ELF-1 (cell line): ENCODE measurements at regions not wholly inside any gene's neighbourhood (a gene's known extent, or its start where the extent isn't known, plus 50 kb on each side); places are given as distances from the start of the nearest gene placed in this dataset.

Experiments used
- DNase-seq: peaks from one replicate; pipeline ENCODE4 v3.0.0-alpha.2; 2016; ENCODE audit warnings: low read depth, low spot score

DNA sequence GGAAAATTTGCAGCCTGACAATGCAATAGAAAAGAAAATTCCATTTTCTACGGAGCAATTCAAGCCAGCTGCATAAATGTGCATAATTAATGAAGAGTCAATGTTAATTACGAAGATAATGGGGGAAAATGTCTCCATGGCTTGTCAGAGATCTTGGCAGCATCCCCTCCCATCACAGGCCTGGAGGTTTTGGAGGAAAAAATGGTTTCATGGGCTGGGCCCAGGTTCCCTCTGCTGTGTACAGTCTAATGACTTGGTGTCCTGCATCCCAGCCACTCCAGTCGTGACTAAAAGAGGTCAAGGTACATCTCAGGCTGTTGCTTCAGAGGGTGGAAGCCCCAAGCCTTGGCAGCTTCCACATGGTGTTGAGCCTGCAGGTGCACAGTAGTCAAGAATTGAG is 779.7 kb downstream of the DCDC2C start:
- no peak for DNase-seq

DNA sequence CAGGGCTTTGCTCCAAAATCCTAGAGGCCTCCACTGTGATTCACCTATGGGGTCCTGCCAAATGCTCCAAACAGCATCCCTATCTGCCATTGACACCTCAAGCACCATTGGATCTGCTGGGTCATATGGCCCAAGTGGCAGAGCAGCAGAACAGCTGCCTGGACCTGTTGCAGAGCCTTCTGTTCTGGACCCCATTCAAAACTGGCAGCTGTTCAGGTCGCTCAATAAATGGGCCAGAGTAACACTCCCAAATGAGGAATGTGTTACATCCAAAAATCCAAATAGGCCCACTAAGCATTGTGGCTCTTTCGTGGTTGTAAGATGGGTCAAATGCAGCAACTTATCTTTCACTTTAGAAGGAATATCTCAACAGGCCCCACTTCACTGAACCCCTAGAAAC is 783.6 kb downstream of the DCDC2C start:
- no peak for DNase-seq

DNA sequence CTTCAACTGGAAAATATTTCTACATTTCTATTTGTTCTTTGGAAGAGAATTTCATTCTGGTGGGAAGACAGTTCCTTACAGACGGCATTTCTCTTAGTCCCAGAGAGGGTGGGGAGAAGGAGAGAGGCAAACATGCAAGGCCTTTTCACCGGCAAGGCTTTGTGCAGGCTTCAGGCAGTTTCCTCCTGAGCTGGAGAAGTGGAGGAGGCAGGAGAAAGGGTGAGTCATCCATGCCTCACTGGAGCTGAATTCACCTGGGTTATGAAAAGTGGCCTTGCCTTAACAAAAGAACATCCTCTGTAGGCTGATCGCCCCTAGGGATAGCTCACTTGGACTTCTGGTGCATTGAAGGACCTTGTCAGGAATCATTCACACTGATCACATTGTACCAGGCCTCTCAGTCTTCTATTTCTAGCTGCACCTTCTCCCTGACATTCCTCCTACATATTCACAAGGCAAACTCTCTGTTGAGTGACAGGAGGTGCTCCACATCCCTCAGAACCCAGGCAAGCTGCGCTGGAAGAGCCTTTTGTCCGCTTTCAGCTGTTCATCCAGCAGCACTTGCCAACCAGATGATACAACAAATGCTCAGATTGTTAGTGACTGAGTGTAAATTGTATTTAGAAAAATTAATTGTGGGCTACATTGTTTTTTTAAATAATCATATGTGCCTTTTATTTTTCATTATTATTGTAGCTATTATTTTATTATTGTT is 796.1 kb downstream of the DCDC2C start:
- DNase-seq, result peak; percentile 19

DNA sequence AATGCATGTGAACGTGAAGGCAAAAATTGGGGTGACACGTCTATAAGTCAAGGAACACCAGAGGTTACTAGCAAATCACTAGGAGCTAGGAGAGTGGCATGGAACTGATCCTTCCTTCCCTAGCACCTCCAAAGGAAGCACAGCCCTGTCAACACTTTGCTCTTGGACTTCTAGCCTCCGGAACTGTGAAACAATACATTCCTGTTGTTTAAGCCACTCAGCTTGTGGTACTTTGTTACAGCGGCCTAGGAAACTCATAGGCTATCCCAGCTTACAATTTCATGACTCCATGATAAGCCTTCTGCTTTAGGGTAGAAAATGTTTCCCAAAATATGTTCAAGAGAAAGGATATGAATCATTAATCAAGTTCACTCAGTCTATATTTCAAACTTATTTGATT is 798.1 kb downstream of the DCDC2C start:
- DNase-seq, result no peak

DNA sequence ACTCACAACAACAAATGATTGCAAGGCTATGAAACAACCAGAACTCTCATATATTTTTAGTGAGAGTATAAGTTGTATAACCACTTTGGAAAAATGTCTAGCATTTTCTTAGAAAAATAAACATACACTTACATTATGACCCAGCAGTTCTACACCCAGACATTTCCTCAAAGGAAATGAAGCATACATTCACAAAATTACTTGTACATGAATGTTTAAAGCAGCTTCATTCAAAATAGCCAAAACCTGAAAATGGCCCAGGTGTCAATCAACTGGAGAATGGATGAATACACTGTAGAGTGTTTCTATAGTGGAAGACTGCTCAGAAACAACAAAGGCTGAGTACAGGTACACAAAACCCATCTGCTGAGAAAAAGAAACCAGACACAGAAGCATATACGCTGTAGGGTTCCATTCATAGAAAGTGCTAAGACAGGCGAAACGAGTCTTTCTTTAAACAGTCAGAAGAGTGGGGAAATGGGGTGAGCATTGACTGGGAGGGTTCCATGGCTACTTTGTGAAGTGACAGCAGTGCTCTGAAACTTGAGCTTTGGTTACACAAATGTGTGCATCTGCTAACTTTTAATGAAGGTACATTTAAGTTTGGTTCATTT is 799.0 kb downstream of the DCDC2C start:
- DNase-seq, result no peak

DNA sequence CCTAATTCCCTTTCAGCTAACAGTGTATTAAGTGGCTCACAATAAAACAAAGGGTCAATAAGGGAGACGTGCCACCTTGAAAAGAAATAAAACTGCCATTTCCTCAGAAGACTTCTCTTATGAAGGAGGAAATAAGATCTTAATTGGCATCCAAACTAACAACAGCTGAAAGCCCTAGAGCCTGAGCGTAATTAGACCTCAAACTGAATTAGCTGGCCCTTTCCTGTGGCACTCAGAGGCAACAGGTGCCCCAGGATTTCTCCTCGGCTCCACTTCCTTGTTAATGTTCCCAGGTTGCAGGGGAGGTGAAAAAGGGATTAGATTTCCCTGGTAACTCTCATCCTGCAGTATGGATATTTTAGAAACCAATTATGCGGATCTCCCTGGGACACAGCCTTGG is 804.3 kb downstream of the DCDC2C start:
- DNase-seq, result no peak

DNA sequence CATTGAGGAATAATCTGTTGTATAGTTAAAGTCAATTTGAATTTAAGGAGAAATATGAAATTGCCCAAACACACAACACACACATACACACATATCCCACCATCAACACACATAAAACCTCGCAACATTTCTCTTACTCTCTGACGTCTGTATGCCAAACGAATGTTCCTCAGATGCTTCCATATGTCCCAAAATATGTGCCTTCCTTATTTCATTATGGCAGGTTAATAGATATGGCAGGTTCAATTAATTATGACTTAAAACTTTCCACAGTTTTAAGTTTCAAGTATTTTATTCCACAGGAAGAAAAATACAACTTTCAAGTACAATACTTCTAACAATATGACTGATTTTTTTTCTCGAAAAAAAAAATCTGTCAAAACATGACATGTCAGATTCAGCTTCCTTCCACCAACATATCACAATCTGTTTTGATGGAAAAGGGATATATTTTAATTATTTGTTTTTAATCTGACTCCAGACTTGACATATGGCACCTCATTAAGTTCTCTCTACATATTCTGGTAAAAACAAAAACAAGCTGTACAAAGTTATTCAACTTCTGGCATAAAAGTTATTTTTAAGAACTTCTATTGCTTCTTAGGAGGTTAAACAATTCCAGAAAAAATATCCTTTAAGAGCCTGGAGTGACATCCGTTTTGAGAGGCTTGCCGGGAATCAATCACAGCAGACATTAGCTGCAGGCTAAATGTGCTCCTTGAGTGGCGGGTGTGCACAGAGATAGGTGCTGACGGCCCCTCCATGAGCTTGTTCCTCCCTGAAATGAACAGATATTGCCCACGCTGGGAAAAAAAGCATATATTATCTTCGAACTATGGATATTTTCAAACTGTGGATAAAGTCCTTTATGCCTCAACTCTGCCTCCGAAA is 812.7 kb downstream of the DCDC2C start:
- peak; percentile 29 for DNase-seq

DNA sequence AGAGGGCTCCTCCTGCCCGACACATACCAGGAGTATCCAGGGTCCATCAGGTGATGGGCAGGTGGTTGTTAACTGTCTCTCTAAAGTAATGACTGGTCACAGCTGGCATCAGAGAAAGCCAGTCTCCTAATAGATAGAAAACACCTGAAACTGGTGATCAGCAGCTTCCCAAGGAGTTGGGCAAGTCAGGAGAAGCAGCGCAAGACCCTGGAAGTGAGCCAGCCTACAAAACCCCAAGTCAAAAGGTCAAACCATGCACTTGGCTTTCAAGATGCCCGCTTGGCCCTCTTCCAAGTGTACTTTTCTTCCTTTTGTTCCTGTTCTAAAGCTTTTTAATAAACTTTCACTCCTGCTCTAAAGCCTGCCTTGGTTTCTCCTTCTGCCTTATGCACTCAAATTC is 815.2 kb downstream of the DCDC2C start:
- DNase-seq, result no peak

DNA sequence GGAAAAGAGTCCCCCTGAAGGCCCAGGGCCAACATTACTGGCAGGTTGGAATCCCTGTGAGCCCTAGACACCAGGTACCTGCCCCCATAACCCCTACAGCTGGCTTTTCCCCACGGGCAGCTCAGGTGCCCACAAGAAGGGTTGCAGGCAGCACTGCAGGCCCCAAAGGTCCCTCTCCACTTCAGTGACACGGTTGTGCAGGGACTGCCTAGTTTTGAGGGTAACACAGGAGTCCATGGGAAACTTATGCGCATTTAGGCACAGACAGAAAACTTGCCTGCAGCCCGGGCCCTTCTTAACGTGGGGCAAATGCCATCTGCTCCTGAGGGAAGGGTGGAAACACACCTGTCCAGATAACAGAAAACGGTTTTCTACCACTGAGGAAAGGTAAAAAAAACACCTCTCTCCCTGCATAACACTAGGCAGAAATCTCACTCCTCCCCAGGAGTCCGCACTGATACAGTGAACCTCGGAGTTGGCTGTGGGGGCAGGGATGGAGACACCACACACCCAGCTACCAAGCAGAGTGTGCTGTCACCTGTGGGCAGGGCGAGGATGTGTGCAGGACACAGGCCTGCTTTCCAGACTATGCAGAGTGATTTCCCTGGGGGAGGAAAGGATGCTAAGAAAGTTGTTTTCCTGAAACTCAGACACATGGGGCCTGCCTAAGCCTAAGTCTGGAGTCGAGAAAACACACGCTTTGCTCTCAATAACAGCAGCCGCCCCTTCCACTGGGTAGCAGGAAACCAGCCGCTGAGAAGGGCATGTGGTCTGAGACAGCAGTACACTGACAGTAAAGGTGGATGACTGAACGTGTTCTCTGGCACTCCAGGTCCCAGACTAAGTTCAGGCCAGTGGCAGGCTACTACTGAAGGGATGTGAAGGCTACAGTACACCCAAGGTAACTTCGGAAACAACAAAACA is 819.4 kb downstream of the DCDC2C start:
- DNase-seq, result no peak

DNA sequence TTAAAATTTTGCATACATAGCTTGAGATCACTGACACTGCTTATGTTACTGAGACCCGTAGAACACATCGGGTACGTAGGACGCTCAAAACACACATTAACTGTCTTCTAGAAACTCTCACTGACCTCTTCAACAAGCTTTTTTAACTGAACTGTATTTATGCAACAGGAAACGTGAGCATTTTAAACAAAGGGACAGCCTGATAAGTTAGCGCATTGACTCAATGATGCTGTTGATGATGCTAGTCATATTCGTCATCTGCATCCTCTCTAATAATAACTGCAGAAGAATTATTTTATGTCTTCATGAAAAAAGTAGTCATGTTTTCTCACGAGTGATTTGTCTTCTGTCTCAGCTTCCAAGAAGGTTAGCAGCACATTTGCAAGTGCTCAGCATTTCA is 824.0 kb downstream of the DCDC2C start:
- no peak for DNase-seq

DNA sequence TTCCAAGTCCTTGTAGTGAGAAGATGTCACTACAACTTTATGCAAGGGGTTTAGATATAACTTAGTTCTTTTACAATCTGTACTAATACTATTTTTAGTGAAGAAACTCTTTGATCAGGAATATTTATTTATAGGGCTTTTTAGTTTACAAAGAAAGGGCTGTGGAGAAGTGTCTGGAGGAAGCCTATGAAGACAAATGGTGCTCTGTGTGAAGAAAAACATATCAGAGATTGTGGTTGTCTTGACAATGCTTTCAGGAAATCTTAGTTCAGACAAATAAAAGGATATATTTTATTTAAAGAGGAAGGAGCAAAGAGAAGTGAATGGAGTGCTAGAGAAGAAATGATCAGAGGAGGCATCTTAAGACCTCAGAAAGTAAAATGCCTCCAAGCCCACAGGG is 824.9 kb downstream of the DCDC2C start:
- no peak for DNase-seq

DNA sequence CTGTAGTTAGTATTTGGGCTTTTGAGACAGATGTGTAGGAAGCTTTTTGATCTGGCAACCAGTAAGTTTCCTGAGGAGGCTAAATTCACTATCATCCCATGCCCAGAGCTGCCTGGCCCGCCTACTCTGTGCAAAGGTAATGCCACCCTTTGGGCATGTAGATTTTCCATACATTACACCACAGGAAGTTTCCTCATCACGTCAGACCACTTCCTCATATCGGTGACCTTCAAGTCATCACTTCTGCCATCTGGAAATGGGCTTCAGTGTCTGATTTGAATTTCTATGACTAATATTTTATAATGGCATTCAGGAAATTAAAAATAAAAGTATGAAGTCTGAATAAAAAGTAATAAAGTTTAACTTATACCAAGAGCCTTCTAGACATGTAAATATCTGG is 825.4 kb downstream of the DCDC2C start:
- DNase-seq, result no peak

DNA sequence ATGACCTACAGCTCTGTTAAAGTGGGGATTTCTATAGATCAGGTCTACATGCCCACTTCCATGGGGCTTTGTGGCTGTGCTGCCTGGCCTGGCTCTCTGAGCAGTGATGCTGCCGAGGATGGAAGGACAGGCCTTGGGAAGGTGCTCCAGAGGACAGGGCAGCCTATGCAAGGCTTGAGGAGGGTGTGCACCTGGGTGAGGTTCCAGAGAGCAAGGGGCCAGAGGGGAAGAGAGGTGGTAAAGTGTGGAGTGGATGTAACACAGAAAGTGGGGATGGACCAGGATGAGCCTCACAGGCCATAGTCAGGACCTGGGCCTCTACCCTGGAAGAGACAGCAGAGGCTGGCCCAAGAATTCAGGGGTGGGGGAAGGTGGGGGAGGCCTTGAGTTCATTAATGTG is 826.4 kb downstream of the DCDC2C start:
- no peak for DNase-seq

DNA sequence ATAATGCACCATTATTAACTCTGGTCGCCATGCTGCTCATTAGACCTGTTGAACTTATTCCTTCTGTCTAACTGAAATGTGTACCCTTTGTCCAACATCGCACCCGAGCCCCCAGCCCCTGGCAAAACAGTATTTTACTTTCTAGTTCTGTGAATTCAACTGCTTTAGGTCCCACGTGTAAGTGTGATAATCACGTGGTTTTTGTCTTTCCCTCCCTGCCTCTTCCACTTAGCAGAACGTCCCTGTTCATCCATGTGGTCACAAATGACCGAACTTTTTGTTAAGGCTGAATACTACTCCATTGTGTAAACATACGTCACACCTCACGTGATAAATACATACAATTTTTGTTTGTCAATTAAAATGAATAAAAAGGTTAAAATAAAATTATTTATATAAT is 826.9 kb downstream of the DCDC2C start:
- DNase-seq, result no peak

DNA sequence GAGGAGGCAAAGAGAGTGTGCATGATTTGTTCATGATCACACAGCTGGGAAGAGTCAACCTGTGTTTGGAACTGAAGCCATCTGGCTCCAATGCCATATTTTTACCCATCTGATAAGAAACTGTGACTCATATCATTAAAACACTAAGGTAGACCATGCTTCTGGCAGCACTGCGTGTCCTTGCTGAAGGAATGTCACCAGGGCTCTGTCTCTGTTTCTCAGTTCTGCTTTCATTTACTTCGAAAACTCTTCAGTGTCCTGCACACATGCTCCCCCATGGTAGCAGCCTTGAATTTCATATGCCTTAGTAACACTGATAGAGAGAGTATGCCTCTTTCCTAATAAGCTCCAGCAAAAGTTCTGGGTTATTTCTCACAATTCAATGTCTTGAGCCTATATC is 830.4 kb downstream of the DCDC2C start:
- no peak for DNase-seq

DNA sequence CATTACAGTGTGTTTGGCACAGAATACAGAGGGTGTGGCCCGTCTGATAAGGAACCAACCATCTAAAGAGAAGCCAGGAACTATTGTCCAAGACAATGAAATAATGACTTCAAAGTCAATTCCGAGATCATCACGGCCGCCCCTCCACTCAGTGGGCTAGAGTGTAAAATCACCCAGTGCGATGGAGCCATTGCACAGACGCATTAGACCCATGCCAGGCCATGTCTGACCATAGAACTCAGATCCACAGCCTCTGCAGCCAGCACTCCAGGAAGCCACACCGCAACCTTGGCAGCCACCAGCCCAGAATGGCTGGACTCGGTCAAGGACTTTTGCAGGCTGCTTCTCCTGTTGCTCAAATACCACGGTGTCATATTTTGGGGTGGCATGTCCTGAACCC is 835.7 kb downstream of the DCDC2C start:
- no peak for DNase-seq

DNA sequence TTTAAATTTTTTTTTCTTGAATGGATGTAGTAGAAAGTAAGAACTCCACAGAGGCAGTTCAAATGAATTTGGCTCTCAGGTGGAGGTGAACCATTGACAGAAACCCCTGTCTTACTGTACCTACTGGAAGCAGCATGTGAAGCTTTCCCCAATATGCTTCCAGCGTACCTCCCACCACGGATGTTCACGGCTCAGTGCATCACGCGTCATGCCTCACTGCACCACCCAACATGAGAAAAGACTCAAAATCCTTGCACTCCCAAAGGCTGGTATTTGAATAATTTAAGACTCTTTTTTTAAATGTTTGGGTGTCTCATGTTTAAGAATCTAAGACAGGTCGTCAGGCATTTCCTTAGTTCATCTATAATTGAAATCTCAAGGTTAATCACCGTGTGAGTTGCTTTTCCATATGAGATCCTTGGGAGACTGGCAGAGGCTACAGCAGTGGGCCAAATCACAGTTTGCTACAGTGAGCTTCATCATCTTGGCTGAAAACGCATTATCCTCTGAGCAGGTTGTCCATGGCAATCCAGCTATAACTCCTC is 846.4 kb downstream of the DCDC2C start:
- no peak for DNase-seq

DNA sequence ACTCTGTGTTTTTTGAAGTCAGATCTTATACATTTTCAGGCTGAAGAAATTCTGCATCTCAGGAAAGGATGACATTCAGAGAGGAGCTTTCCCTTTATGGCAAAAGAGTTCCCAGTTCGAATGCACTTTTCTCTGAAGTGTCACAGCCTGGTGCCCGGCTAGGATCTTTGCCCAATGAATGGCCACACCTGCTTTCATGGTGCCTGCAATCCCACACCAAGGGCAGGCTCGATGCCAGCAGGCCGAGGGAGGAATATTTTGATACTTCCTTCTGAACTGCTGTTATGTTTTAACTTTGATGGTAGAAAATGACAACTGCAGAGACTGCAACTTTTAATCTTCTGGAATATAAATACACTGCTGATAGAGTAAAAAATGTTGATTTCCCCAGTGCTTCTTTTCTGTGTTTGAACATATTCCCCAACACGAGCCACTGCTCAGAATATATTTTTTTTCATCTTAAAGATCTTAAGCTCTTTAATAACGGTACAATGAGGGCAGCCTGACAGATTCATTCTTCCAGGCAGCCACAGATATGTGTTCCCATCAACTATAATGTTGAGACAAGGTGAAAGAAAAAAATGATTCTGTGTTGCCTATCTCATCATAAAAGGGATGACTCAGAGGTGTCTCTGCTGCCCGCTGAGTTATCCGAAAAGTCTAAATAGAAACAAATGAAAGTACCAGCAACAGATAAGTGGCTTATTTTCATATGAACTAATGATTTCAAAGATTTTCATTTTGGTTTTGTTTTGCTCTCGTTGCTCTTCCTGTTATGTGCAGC is 848.5 kb downstream of the DCDC2C start:
- no peak for DNase-seq

DNA sequence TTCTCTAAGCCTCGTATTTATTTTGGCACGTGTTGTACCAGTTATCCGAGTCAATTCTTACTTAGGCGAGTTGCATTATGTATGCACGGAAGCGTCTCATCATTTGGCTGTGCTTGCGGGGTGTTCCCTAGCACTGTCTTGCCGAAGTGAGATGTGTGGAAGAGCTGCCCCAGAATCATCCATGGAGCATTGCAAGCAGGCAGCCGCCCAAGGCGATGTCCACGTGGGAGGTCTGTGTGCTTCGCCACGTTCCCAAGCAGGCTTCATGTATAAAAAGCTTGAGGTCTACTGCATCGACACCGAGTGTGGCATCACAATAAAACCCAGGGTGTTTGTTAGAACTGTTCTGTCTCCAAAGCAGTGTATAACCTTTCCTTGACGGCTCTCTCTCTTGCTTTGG is 849.9 kb downstream of the DCDC2C start:
- DNase-seq, result no peak

DNA sequence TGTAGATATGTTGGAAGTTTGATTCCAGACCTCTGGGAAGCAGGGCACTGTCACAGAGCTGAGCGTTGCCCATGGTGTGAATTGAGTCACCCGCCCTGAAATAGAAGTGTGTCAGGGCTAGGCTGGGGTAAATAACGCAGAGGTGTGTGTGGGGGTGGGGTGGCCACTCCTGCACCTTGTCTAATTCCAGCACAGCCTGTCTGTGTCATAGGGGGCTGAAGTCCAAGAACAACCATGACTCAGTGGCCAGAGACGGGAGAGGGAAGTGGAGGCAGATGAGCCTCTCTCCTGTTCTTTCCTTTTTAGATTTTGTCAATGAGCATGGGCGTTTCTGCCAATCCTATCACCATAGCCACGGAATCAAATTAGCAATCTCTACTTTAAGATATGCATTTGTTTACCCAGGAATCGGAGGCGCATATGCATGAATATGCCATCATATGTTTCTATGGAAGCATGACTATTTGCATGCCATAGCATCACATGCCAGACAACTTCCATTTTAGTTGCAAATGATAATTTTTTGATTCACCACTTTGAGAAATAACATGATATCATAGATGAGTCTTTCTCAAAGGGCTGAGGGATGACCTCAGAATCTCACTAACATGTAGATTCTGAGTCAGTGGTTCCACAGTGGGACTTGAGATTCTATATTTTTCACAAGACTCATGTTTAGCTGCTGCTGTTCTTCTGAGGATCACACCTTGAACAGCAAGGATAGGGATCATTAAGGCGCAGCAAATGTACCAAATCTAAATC is 852.9 kb downstream of the DCDC2C start:
- DNase-seq, result no peak
